ENCODE measurements at regions not wholly inside any gene's neighbourhood (a gene's known extent, or its start where the extent isn't known, plus 50 kb on each side); places are given as distances from the start of the nearest gene placed in this dataset.

DNA sequence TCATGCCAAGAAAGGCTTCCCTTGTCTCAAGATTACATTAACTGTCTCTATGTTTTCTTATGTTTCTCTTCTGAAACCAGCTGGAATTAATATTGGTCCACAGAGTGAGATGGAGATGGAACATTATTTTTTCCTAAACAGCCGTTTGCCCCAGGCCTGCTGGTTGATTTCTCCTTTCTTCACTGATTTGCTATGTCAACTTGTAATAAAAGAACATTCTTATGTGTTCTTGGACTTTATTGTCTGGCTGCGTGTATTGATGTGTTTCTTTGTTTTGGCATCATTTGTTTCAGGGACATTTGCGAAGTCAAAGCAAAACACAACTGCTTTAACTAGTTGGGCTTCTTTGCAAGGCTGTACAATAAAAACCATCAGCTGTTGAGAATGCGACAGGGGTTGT is 168.5 kb downstream of the FAM43A start (continued):
- TF ChIP-seq, protein P1, sequence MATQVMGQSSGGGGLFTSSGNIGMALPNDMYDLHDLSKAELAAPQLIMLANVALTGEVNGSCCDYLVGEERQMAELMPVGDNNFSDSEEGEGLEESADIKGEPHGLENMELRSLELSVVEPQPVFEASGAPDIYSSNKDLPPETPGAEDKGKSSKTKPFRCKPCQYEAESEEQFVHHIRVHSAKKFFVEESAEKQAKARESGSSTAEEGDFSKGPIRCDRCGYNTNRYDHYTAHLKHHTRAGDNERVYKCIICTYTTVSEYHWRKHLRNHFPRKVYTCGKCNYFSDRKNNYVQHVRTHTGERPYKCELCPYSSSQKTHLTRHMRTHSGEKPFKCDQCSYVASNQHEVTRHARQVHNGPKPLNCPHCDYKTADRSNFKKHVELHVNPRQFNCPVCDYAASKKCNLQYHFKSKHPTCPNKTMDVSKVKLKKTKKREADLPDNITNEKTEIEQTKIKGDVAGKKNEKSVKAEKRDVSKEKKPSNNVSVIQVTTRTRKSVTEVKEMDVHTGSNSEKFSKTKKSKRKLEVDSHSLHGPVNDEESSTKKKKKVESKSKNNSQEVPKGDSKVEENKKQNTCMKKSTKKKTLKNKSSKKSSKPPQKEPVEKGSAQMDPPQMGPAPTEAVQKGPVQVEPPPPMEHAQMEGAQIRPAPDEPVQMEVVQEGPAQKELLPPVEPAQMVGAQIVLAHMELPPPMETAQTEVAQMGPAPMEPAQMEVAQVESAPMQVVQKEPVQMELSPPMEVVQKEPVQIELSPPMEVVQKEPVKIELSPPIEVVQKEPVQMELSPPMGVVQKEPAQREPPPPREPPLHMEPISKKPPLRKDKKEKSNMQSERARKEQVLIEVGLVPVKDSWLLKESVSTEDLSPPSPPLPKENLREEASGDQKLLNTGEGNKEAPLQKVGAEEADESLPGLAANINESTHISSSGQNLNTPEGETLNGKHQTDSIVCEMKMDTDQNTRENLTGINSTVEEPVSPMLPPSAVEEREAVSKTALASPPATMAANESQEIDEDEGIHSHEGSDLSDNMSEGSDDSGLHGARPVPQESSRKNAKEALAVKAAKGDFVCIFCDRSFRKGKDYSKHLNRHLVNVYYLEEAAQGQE (IDR thresholded peaks at IDR 0.05; ENCODE audit: unreplicated experiment): no peak
- TF ChIP-seq JUNB (IDR thresholded peaks at IDR 0.05; ENCODE audit: unreplicated experiment): no peak
- TF ChIP-seq ZNF114 (CRISPR knock-in tag; IDR thresholded peaks at IDR 0.05): no peak

DNA sequence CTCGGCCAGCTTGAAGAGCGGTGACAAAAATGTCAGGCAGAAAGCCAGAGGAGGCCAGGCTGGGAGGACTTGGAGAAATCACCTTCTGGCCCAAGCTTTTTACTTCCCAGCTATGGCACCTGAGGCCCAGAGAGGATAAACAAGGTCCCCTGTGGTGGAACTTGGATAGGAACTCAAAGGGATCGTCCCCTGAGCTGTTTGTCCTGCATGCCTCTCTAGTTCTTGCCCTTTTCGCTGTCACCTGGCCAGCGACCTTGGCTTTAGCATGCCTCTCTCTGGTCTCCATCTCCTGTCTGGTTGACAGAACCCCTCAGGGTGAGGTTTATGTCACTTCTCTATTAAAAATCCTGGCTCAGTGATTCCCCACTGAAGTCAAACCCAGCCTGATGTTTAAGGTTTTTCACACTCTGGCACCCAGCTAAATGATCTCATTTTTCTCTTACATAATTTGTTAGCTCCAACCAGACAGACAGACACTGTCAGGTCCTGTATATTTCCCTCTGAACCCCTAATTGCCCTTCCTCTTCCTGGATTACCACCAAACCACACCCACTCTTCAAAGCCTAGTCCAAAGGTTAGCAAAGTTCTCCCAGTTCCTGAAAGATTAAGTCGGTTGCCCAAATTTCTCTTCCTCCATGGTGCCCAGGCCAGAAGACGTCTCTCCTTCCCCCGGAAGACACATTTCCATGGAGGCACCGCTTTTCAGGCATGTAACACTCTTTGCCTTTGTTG is 169.1 kb downstream of the FAM43A start:
- DNase-seq (ENCODE audit: low spot score): no peak
- H3K79me2 ChIP-seq (replicated peaks; ENCODE audit: insufficient read depth): no peaks in the 10 kb centered on the region
- no peak for ATAC-seq
- Mint-ChIP-seq H3K9me3 (no peaks in the 10 kb centered on the region), H3K27me3 (ENCODE audit: insufficient read depth, low read depth, poor library complexity) (peaks cover 2% of the 10 kb centered on the region), H3K4me3 (no peak overlapping the region), H3K27ac (no peak overlapping the region), H3K4me1 (peaks cover 7% of the 10 kb centered on the region; the same call in 2 of the 3 replicates), H3K36me3 (ENCODE audit: low read depth) (no peaks in the 10 kb centered on the region)
- H3K9me2 ChIP-seq (ENCODE audit: insufficient read depth): no peaks in the 10 kb centered on the region; the same call in 1 of the 2 replicates
- no peaks in the 10 kb centered on the region for H3K27me3 ChIP-seq (ENCODE audit: insufficient read depth)
- no peaks in the 10 kb centered on the region for H4K20me1 ChIP-seq (replicated peaks; ENCODE audit: insufficient read depth)
- H3K4me3 ChIP-seq: no peak overlapping the region
- H3F3A ChIP-seq (replicated peaks; ENCODE audit: low read depth): no peaks in the 10 kb centered on the region
- no peaks in the 10 kb centered on the region for H3K36me3 ChIP-seq (ENCODE audit: insufficient read depth)
- H3K27ac ChIP-seq (ENCODE audit: low read depth): no peak overlapping the region
- no peaks in the 10 kb centered on the region for H3K4me1 ChIP-seq (ENCODE audit: insufficient read depth)
- no peak overlapping the region; the same call in 1 of the 2 replicates for H2AFZ ChIP-seq
- TF ChIP-seq, protein P2, sequence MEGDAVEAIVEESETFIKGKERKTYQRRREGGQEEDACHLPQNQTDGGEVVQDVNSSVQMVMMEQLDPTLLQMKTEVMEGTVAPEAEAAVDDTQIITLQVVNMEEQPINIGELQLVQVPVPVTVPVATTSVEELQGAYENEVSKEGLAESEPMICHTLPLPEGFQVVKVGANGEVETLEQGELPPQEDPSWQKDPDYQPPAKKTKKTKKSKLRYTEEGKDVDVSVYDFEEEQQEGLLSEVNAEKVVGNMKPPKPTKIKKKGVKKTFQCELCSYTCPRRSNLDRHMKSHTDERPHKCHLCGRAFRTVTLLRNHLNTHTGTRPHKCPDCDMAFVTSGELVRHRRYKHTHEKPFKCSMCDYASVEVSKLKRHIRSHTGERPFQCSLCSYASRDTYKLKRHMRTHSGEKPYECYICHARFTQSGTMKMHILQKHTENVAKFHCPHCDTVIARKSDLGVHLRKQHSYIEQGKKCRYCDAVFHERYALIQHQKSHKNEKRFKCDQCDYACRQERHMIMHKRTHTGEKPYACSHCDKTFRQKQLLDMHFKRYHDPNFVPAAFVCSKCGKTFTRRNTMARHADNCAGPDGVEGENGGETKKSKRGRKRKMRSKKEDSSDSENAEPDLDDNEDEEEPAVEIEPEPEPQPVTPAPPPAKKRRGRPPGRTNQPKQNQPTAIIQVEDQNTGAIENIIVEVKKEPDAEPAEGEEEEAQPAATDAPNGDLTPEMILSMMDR (conservative IDR thresholded peaks at IDR 0.05; ENCODE audit: low read depth in 2 of 2): no peak
- TF ChIP-seq POLR2AphosphoS5 (IDR thresholded peaks at IDR 0.05; ENCODE audit: low read depth) (no peak), CREB1 (CRISPR knock-in tag; IDR thresholded peaks at IDR 0.05; ENCODE audit: low read depth) (no peak), ETS1 (IDR thresholded peaks at IDR 0.05) (no peak), STAT1 (IDR thresholded peaks at IDR 0.05; ENCODE audit: unreplicated experiment) (no peak), ZNF114 (CRISPR knock-in tag; IDR thresholded peaks at IDR 0.05) (no peak)
- no peak overlapping the region for H3K4me2 ChIP-seq

Measured in GM23338 (cell line).